ENCODE measurements at regions not wholly inside any gene's neighbourhood (a gene's known extent, or its start where the extent isn't known, plus 50 kb on each side); places are given as distances from the start of the nearest gene placed in this dataset.

GRCh38 chr10:128895473-128895872, 571.6 kb upstream of the MGMT start:
- no TSS peak for BruUV-seq (replicated peaks)

More at GRCh38 chr10:128895473-128895872, 571.6 kb upstream of the MGMT start:
- Histone ChIP-seq H3K27ac (ENCODE audit: extremely low read length, insufficient read depth, low read length) (no peak overlapping the region), H4K20me1 (ENCODE audit: insufficient read depth, low read length) (no peaks in the 10 kb centered on the region), H3K4me3 (replicated peaks in 1 of 3; ENCODE audit: insufficient read depth in 1 of 3, low read depth in 2 of 3, low read length in 3 of 3) (no peak overlapping the region), H3K79me2 (ENCODE audit: insufficient read depth, low read length) (no peaks in the 10 kb centered on the region), H3K9ac (ENCODE audit: insufficient read depth, low read depth, low read length) (no peak overlapping the region), H3K4me2 (ENCODE audit: low read depth, low read length) (no peak overlapping the region), H3K9me3 (ENCODE audit: low read length) (no peaks in the 10 kb centered on the region), H3K36me3 (replicated peaks in 1 of 2; ENCODE audit: control insufficient read depth in 1 of 2, insufficient read depth in 2 of 2, low read length in 2 of 2) (no peaks in the 10 kb centered on the region), H2AFZ (ENCODE audit: low read length) (no peak overlapping the region), H3K4me1 (ENCODE audit: insufficient read depth, low read length) (no peaks in the 10 kb centered on the region), H3K27me3 (ENCODE audit: control insufficient read depth in 1 of 2, insufficient read depth in 2 of 2, low read length in 2 of 2) (peaks cover 0 to 14% of the 10 kb centered on the region in 2 experiments; a peak in 1 of 5 replicates)
- TF ChIP-seq SYNCRIP (IDR thresholded peaks at IDR 0.05; ENCODE audit: insufficient read depth, low read depth, low read length) (no peak), ZNF251 (CRISPR knock-in tag; IDR thresholded peaks at IDR 0.05) (no peak), ZXDC (CRISPR knock-in tag; IDR thresholded peaks at IDR 0.05) (no peak), RFXANK (CRISPR knock-in tag; IDR thresholded peaks at IDR 0.05) (no peak)
- ATAC-seq (no peak), DNase-seq (ENCODE audit: low spot score) (no peak), FAIRE-seq (no peak)
- CTCF ChIA-PET (ENCODE audit: low intra/inter-chr PET ratio, low total read pairs) = no interaction called here
- intact Hi-C loops (cut with micrococcal nuclease; ENCODE audit: unreplicated experiment) = no loop called here
- POLR2A ChIA-PET = no interaction called here
- in situ Hi-C loops (cut with HindIII; ENCODE audit: extremely low pct_ligation_motif_present, low pct_unique_long_range_greater_than_20kb) = no loop called here

All from HepG2 (cell line).